ENCODE measurements at regions not wholly inside any gene's neighbourhood (a gene's known extent, or its start where the extent isn't known, plus 50 kb on each side); places are given as distances from the start of the nearest gene placed in this dataset.

GRCh38 chr5:61275841-61276240 lies 56.2 kb upstream of the ZSWIM6 start:
- POLR2A ChIA-PET, result interaction anchor here (1.2 kb wide), 1 partner anchor 52 kb away, joined by 3 read pairs; no protein-coding TSS in a partner anchor
- no peak for DNase-seq (ENCODE audit: low read depth, low spot score)
- TF ChIP-seq, protein P1, sequence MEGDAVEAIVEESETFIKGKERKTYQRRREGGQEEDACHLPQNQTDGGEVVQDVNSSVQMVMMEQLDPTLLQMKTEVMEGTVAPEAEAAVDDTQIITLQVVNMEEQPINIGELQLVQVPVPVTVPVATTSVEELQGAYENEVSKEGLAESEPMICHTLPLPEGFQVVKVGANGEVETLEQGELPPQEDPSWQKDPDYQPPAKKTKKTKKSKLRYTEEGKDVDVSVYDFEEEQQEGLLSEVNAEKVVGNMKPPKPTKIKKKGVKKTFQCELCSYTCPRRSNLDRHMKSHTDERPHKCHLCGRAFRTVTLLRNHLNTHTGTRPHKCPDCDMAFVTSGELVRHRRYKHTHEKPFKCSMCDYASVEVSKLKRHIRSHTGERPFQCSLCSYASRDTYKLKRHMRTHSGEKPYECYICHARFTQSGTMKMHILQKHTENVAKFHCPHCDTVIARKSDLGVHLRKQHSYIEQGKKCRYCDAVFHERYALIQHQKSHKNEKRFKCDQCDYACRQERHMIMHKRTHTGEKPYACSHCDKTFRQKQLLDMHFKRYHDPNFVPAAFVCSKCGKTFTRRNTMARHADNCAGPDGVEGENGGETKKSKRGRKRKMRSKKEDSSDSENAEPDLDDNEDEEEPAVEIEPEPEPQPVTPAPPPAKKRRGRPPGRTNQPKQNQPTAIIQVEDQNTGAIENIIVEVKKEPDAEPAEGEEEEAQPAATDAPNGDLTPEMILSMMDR (IDR thresholded peaks at IDR 0.05; ENCODE audit: insufficient read depth, low read length, missing control alignments), result no peak
- CTCF ChIA-PET, result interaction anchor here (1.5 kb wide), 1 partner anchor 55 kb away, joined by 5 read pairs; no protein-coding TSS in a partner anchor
- no peak overlapping the region for H3K4me3 ChIP-seq (ENCODE audit: low read depth, low read length)

DNA sequence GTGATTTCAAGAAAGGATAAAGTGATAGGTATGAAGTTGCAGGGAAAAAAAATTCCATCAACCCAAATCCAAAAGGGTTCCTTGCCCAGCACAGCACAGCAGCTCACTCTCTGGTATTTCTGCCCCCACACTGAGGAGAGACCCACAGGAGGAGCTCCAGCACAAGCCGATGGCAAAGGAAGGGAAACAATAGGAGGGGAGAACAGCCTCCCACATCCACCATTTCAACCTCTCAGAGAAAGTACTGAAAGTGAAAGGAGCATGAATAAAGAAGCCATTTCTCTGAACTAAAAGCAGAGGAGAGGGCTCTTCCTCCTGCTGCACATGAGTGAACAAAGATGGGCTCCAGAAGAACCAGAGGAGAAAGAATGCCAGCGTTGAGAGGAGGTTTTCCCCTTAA lies 54.9 kb upstream of the ZSWIM6 start:
- no peak for DNase-seq (ENCODE audit: low read depth, low spot score)
- ChIA-PET POLR2A (no interaction called here), CTCF (interaction anchor here (0.7 to 1.6 kb wide), 3 partner anchors 54 to 339 kb away, joined by 3 to 5 read pairs (median 3); no protein-coding TSS in a partner anchor)
- peak overlapping the region; percentile 25 for H3K4me3 ChIP-seq (ENCODE audit: low read depth, low read length)
- TF ChIP-seq, protein P1 (IDR thresholded peaks at IDR 0.05; ENCODE audit: insufficient read depth, low read length, missing control alignments), result peak; percentile 45

DNA sequence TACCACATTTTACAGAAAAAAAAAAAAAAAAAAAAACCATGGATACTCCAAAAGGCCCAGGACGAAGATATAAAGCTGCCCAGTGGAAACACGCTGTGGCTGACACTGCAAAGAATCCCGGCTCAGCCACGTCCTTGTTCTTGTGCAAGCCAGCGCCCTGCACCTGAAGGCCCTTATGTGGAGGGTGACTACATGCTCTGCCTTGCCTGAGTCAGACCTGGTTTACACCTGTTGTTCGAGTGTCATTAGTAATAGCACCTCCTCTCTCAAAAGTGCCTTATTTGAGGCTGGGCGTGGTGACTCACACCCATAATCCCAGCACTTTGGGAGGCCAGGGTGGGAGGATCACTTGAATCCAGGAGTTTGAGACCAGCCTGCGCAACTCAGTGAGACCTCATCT lies 54.3 kb upstream of the ZSWIM6 start:
- TF ChIP-seq, protein P1 (IDR thresholded peaks at IDR 0.05; ENCODE audit: insufficient read depth, low read length, missing control alignments), result no peak
- CTCF ChIA-PET, result interaction anchor here (0.7 to 1.6 kb wide), 4 partner anchors 9 to 339 kb away, joined by 3 to 5 read pairs (median 4); no protein-coding TSS in a partner anchor
- DNase-seq (ENCODE audit: low read depth, low spot score), result no peak
- no peak overlapping the region for H3K4me3 ChIP-seq (ENCODE audit: low read depth, low read length)
- POLR2A ChIA-PET, result no interaction called here

DNA sequence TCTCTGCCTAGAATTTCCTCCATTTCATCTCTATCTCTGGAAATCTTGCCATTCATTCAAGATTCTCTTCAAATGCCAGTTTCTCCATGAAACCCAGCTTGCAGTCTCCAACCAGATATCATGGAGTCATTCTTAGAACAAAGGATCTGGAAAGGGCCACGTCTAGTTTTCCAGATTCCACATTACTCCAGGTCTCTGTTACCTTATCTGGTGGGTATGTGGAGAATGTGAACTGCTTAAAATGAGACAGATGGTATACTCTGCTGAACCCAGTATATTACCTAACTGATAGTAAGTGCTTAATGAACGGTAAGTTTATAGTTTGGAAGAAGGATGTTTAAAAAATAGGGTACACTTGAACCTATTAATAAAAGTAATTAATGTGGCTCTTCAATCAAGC lies 52.3 kb upstream of the ZSWIM6 start:
- CTCF ChIA-PET, result interaction anchor here (1.4 kb wide), 1 partner anchor 32 kb away, joined by 3 read pairs; no protein-coding TSS in a partner anchor
- DNase-seq (ENCODE audit: low read depth, low spot score), result no peak
- no peak overlapping the region for H3K4me3 ChIP-seq (ENCODE audit: low read depth, low read length)
- POLR2A ChIA-PET, result interaction anchor here (0.7 kb wide), 1 partner anchor 52 kb away, joined by 3 read pairs; no protein-coding TSS in a partner anchor
- TF ChIP-seq, protein P1 (IDR thresholded peaks at IDR 0.05; ENCODE audit: insufficient read depth, low read length, missing control alignments), result no peak

GRCh38 chr5:61280205-61280604 lies 51.9 kb upstream of the ZSWIM6 start:
- no peak overlapping the region for H3K4me3 ChIP-seq (ENCODE audit: low read depth, low read length)
- POLR2A ChIA-PET, result no interaction called here
- CTCF ChIA-PET, result interaction anchor here (1.1 to 1.4 kb wide), 2 partner anchors 11 to 32 kb away, joined by 3 read pairs; no protein-coding TSS in a partner anchor
- DNase-seq (ENCODE audit: low read depth, low spot score), result no peak
- TF ChIP-seq, protein P1 (IDR thresholded peaks at IDR 0.05; ENCODE audit: insufficient read depth, low read length, missing control alignments), result no peak

- ChIA-PET CTCF (interaction anchor here (1.1 to 1.4 kb wide), 2 partner anchors 10 to 31 kb away, joined by 3 read pairs; no protein-coding TSS in a partner anchor), POLR2A (no interaction called here)
- TF ChIP-seq, protein P1 (IDR thresholded peaks at IDR 0.05; ENCODE audit: insufficient read depth, low read length, missing control alignments), result no peak
- H3K4me3 ChIP-seq (ENCODE audit: low read depth, low read length), result no peak overlapping the region
- DNase-seq (ENCODE audit: low read depth, low spot score), result no peak
These were observed 51.2 kb upstream of the ZSWIM6 start for GRCh38 chr5:61280761-61281427.
